CD4-positive, CD25-positive, alpha-beta regulatory T cell (primary cell): ENCODE measurements at regions not wholly inside any gene's neighbourhood (a gene's known extent, or its start where the extent isn't known, plus 50 kb on each side); places are given as distances from the start of the nearest gene placed in this dataset.
A peak's percentile ranks its signal among the peaks of the same experiment; 100 is the strongest.

Source experiments
- ATAC-seq, 2 donors: fragments of 150-1000 bp; cut with Tn5 transposase; one replicate each; pipeline ENCODE4 v1.10.0; 2021; ENCODE audit warnings: low read depth in 2 of 2, moderate number of reproducible peaks in 2 of 2, moderate library complexity in 1 of 2
- DNase-seq, 3 donors: peaks; one replicate each; pipeline versions ENCODE4 v3.0.0 to v3.0.0-alpha.2; 2012 to 2022; ENCODE audit warnings: mixed read lengths in 1 of 3
- H3K27ac ChIP-seq: one replicate; pipeline ENCODE4 v1.7.0; 2013; ENCODE audit warnings: mild to moderate bottlenecking, low read length; ENCODE audit not compliant: insufficient read depth, poor library complexity, severe bottlenecking
- H3K27me3 ChIP-seq: one replicate; pipeline ENCODE4 v1.7.0; 2013; ENCODE audit warnings: low read length; ENCODE audit not compliant: control insufficient read depth, insufficient read depth
- H3K36me3 ChIP-seq: one replicate; pipeline ENCODE4 v1.7.0; 2013; ENCODE audit warnings: mild to moderate bottlenecking, low read length, moderate library complexity; ENCODE audit not compliant: control insufficient read depth, insufficient read depth
- H3K4me1 ChIP-seq: 2 replicates; pipeline ENCODE4 v1.7.0; 2013; ENCODE audit warnings: mild to moderate bottlenecking, low read length; ENCODE audit not compliant: insufficient read depth, control insufficient read depth, poor library complexity, severe bottlenecking
- H3K4me3 ChIP-seq: one replicate; pipeline ENCODE4 v1.7.0; 2013; ENCODE audit warnings: low read depth, mild to moderate bottlenecking, low read length, moderate library complexity
- H3K9me3 ChIP-seq, 2 experiments: 1 replicate in 1 of 2; 2 replicates in 1 of 2; pipeline ENCODE4 v1.7.0; 2013; ENCODE audit warnings: low read length in 2 of 2, mild to moderate bottlenecking in 1 of 2, moderate library complexity in 1 of 2; ENCODE audit not compliant: control insufficient read depth in 2 of 2
- H3K27ac Mint-ChIP-seq, 3 donors: one replicate each; pipeline ENCODE4 v1.8.0; 2020 to 2022; ENCODE audit warnings: mild to moderate bottlenecking in 3 of 3, mixed read lengths in 3 of 3, moderate library complexity in 2 of 3
- H3K27me3 Mint-ChIP-seq: one replicate; pipeline ENCODE4 v1.8.0; 2022; ENCODE audit warnings: mild to moderate bottlenecking, mixed read lengths
- H3K36me3 Mint-ChIP-seq: one replicate; pipeline ENCODE4 v1.8.0; 2020; ENCODE audit warnings: mixed read lengths
- H3K4me1 Mint-ChIP-seq, 4 donors: one replicate each; pipeline ENCODE4 v1.8.0; 2020 to 2022; ENCODE audit warnings: mixed read lengths in 4 of 4, mild to moderate bottlenecking in 1 of 4
- H3K4me3 Mint-ChIP-seq, 4 donors: one replicate each; pipeline ENCODE4 v1.8.0; 2020 to 2022; ENCODE audit warnings: mild to moderate bottlenecking in 4 of 4, mixed read lengths in 4 of 4, moderate library complexity in 3 of 4
- H3K9me3 Mint-ChIP-seq, 7 donors: one replicate each; pipeline ENCODE4 v1.8.0; 2020 to 2022; ENCODE audit warnings: mixed read lengths in 7 of 7, mild to moderate bottlenecking in 3 of 7, moderate library complexity in 2 of 7

- Histone ChIP-seq H3K9me3 (no peaks in the 10 kb centered on the region), H3K4me3 (no peak overlapping the region), H3K27me3 (no peaks in the 10 kb centered on the region), H3K36me3 (no peaks in the 10 kb centered on the region), H3K4me1 (no peaks in the 10 kb centered on the region), H3K27ac (no peak overlapping the region)
- no peaks in the 10 kb centered on the region for H3K4me1 Mint-ChIP-seq
- no peaks in the 10 kb centered on the region for H3K27me3 Mint-ChIP-seq
- ATAC-seq = no peak
- DNase-seq = no peak
- peaks cover 0 to 2% (median 0%) of the 10 kb centered on the region in 7 donors for H3K9me3 Mint-ChIP-seq
- no peaks in the 10 kb centered on the region for H3K36me3 Mint-ChIP-seq
- H3K4me3 Mint-ChIP-seq = no peak overlapping the region
- H3K27ac Mint-ChIP-seq = no peak overlapping the region
These were observed 249.6 kb downstream of the TDRD3 start for GRCh38 chr13:60646620-60647019.

- H3K27ac Mint-ChIP-seq = no peak overlapping the region
- DNase-seq (no peak), ATAC-seq (no peak)
- Histone ChIP-seq H3K4me3 (no peak overlapping the region), H3K4me1 (no peaks in the 10 kb centered on the region), H3K27me3 (no peaks in the 10 kb centered on the region), H3K9me3 (no peaks in the 10 kb centered on the region), H3K36me3 (no peaks in the 10 kb centered on the region), H3K27ac (no peak overlapping the region)
- no peaks in the 10 kb centered on the region for H3K36me3 Mint-ChIP-seq
- no peaks in the 10 kb centered on the region for H3K27me3 Mint-ChIP-seq
- no peak overlapping the region for H3K4me3 Mint-ChIP-seq
- no peaks in the 10 kb centered on the region for H3K4me1 Mint-ChIP-seq
- peaks cover 0 to 2% (median 0%) of the 10 kb centered on the region in 7 donors for H3K9me3 Mint-ChIP-seq
These were observed 248.7 kb downstream of the TDRD3 start for GRCh38 chr13:60645676-60646075.

GRCh38 chr13:60642552-60642951 is 245.5 kb downstream of the TDRD3 start:
- no peak overlapping the region for H3K27ac Mint-ChIP-seq
- H3K36me3 Mint-ChIP-seq = no peaks in the 10 kb centered on the region
- peaks cover 0 to 2% (median 0%) of the 10 kb centered on the region in 7 donors for H3K9me3 Mint-ChIP-seq
- DNase-seq (no peak), ATAC-seq (no peak)
- no peak overlapping the region for H3K4me3 Mint-ChIP-seq
- Histone ChIP-seq H3K36me3 (no peaks in the 10 kb centered on the region), H3K9me3 (no peaks in the 10 kb centered on the region), H3K27ac (no peak overlapping the region), H3K4me1 (no peaks in the 10 kb centered on the region), H3K27me3 (no peaks in the 10 kb centered on the region), H3K4me3 (no peak overlapping the region)
- no peaks in the 10 kb centered on the region for H3K27me3 Mint-ChIP-seq
- H3K4me1 Mint-ChIP-seq = no peaks in the 10 kb centered on the region

- H3K36me3 ChIP-seq = no peaks in the 10 kb centered on the region
- Mint-ChIP-seq H3K27me3 (no peaks in the 10 kb centered on the region), H3K4me3 (no peak overlapping the region), H3K36me3 (no peaks in the 10 kb centered on the region), H3K4me1 (no peaks in the 10 kb centered on the region), H3K9me3 (peaks cover 0 to 10% (median 0%) of the 10 kb centered on the region in 7 donors), H3K27ac (no peak overlapping the region)
- ATAC-seq (no peak), DNase-seq (no peak)
- H3K27ac ChIP-seq = no peak overlapping the region
- no peak overlapping the region for H3K4me3 ChIP-seq
- H3K4me1 ChIP-seq = no peaks in the 10 kb centered on the region
- no peaks in the 10 kb centered on the region for H3K27me3 ChIP-seq
- H3K9me3 ChIP-seq = no peaks in the 10 kb centered on the region
These were observed 232.1 kb downstream of the TDRD3 start for GRCh38 chr13:60629158-60629557.

- Mint-ChIP-seq H3K36me3 (no peaks in the 10 kb centered on the region), H3K4me1 (no peaks in the 10 kb centered on the region)
These were observed 230.2 kb downstream of the TDRD3 start for GRCh38 chr13:60627071-60627686.

More at GRCh38 chr13:60627071-60627686, 230.2 kb downstream of the TDRD3 start:
- Histone ChIP-seq H3K27ac (no peak overlapping the region), H3K36me3 (no peaks in the 10 kb centered on the region), H3K27me3 (no peaks in the 10 kb centered on the region), H3K4me3 (no peak overlapping the region), H3K9me3 (no peaks in the 10 kb centered on the region), H3K4me1 (no peaks in the 10 kb centered on the region)
- ATAC-seq = no peak
- DNase-seq = peak in 1 of 3 donors; percentile 11
- Mint-ChIP-seq H3K4me3 (no peak overlapping the region), H3K27me3 (peaks cover 4% of the 10 kb centered on the region), H3K27ac (no peak overlapping the region), H3K9me3 (peaks cover 0 to 12% (median 0%) of the 10 kb centered on the region in 7 donors)
